ENCODE measurements at regions not wholly inside any gene's neighbourhood (a gene's known extent, or its start where the extent isn't known, plus 50 kb on each side); places are given as distances from the start of the nearest gene placed in this dataset.
"Not testable (repeated sequence)": the region's sequence is repeated elsewhere in the genome, so short reads cannot be mapped to it uniquely, and the experiment has no call there.

DNA sequence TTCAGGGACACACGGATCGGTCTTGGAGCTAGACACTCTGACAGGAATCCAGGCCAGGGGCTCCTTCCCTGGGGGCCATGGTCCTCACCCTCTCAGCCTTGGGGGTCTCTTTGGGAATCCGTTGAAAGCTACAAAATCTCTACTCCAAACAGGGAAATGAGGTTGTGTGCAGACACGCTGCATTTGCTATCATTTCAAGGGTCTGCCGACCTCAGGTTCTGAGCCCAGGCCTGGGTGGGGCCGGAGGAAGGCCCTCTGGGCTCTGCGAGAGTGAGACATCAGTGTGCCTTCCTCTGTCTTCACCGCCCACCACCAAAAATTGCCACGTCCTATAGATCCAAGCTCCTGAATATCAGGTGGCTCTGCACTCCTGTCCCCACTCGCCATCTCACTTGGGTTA, 74.4 kb upstream of the FGF3 start:
- Mint-ChIP-seq H3K9me3 (no peaks in the 10 kb centered on the region), H3K4me1 (peaks cover 4% of the 10 kb centered on the region), H3K27me3 (peaks cover 77% of the 10 kb centered on the region), H3K4me3 (no peak overlapping the region), H3K27ac (no peak overlapping the region)
- DNase-seq (no peak), ATAC-seq (no peak)

- H3K4me3 Mint-ChIP-seq, result no peak overlapping the region
Observed at GRCh38 chr11:69894181-69894611, 75.0 kb upstream of the FGF3 start.

GRCh38 chr11:69894648-69895047, 75.4 kb upstream of the FGF3 start:
- ATAC-seq (no peak), DNase-seq (no peak)
- Mint-ChIP-seq H3K9me3 (no peaks in the 10 kb centered on the region), H3K4me3 (no peak overlapping the region), H3K4me1 (no peaks in the 10 kb centered on the region), H3K27me3 (peaks cover 67% of the 10 kb centered on the region), H3K27ac (no peak overlapping the region)

More at GRCh38 chr11:69894181-69894611, 75.0 kb upstream of the FGF3 start:
- peak overlapping the region in 1 of 2 donors; percentile 29 for H3K27ac Mint-ChIP-seq
- no peaks in the 10 kb centered on the region for H3K9me3 Mint-ChIP-seq
- DNase-seq, result no peak
- peaks cover 72% of the 10 kb centered on the region for H3K27me3 Mint-ChIP-seq
- ATAC-seq, result no peak
- no peaks in the 10 kb centered on the region for H3K4me1 Mint-ChIP-seq

DNA sequence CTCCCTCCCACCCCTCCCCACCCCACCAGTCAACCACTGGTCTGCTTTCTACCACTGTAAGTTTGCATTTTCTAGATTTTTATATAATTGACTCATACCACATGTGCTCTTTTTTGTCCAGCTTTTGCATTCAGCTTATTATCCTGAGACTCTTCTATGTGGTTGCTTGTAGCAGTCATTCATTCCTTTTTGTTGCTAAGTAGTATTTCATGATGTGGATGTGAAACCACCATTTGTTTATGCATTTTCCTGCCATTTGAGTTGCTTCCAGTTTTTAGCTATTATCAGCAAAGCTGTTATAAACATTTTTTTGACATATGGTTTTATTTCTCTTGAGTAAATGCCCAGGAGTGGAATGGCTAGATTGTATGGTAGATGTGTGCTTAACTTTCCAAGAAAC, 77.0 kb upstream of the FGF3 start:
- Mint-ChIP-seq H3K4me3 (no peak overlapping the region), H3K9me3 (no peaks in the 10 kb centered on the region), H3K27me3 (peaks cover 51% of the 10 kb centered on the region), H3K27ac (no peak overlapping the region), H3K4me1 (no peaks in the 10 kb centered on the region)
- ATAC-seq, result no peak
- DNase-seq, result no peak

GRCh38 chr11:69898123-69898522, 78.9 kb upstream of the FGF3 start:
- ATAC-seq (no peak), DNase-seq (no peak)
- Mint-ChIP-seq H3K27ac (no peak overlapping the region), H3K9me3 (no peaks in the 10 kb centered on the region), H3K27me3 (peaks cover 39% of the 10 kb centered on the region), H3K4me3 (no peak overlapping the region), H3K4me1 (no peaks in the 10 kb centered on the region)

- H3K27me3 Mint-ChIP-seq, result peaks cover 32% of the 10 kb centered on the region
- ATAC-seq, result no peak
- no peak overlapping the region for H3K27ac Mint-ChIP-seq
- no peak overlapping the region for H3K4me3 Mint-ChIP-seq
- DNase-seq, result no peak
- no peaks in the 10 kb centered on the region for H3K4me1 Mint-ChIP-seq
- H3K9me3 Mint-ChIP-seq, result no peaks in the 10 kb centered on the region
Observed at GRCh38 chr11:69899957-69900821, 81.0 kb upstream of the FGF3 start.

DNA sequence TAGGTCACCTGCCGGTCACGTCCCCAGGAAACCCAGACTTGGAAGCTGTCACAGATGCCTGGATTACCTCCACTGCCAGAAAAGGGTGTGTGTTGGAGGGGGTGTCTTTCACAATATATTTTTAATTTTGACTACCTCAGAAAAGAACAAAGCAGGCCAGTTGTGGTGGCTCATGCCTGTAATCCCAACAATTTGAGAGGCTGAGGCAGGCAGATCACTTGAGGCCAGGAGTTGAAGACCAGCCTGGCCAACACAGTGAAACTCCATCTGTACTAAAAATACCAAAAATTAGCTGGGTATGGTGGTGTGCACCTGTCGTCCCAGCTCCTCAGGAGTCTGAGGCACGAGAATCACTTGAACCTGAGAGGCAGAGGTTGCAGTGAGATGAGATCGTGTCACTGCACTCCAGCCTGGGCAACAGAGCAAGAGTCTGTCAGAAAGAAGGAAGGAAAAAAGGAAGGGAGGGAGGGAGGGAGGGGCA, 81.6 kb upstream of the FGF3 start:
- not testable (repeated sequence) for H3K9me3 Mint-ChIP-seq, H3K4me1 Mint-ChIP-seq, H3K27ac Mint-ChIP-seq, ATAC-seq, DNase-seq, H3K4me3 Mint-ChIP-seq
- peaks cover 39% of the 10 kb centered on the region for H3K27me3 Mint-ChIP-seq

DNA sequence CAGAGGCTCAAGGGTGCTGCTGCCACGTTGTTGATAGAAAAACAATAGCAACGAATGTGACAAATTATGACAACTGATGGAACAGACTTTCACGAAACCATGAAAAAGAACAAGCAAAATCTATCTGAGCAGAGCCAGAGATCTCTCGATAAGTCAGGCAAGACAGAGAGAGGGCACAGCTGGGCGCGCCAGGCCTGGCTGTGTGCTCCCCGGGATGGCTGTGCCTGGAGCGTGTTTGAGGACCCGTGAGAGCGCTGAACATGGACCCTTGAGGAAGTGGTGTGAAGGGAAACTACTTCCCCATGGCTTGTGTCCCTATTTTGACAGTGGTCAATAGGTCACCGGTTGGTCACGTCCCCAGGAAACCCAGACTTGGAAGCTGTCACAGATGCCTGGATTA, 83.1 kb upstream of the FGF3 start:
- Mint-ChIP-seq H3K9me3 (no peaks in the 10 kb centered on the region), H3K4me1 (no peaks in the 10 kb centered on the region), H3K4me3 (no peak overlapping the region), H3K27ac (no peak overlapping the region), H3K27me3 (peaks cover 50% of the 10 kb centered on the region)
- DNase-seq, result no peak
- no peak for ATAC-seq

GRCh38 chr11:69903211-69903610, 84.0 kb upstream of the FGF3 start:
- Mint-ChIP-seq H3K4me3 (no peak overlapping the region), H3K27me3 (peaks cover 49% of the 10 kb centered on the region), H3K4me1 (no peaks in the 10 kb centered on the region), H3K27ac (no peak overlapping the region), H3K9me3 (no peaks in the 10 kb centered on the region)
- DNase-seq (no peak), ATAC-seq (no peak)

DNA sequence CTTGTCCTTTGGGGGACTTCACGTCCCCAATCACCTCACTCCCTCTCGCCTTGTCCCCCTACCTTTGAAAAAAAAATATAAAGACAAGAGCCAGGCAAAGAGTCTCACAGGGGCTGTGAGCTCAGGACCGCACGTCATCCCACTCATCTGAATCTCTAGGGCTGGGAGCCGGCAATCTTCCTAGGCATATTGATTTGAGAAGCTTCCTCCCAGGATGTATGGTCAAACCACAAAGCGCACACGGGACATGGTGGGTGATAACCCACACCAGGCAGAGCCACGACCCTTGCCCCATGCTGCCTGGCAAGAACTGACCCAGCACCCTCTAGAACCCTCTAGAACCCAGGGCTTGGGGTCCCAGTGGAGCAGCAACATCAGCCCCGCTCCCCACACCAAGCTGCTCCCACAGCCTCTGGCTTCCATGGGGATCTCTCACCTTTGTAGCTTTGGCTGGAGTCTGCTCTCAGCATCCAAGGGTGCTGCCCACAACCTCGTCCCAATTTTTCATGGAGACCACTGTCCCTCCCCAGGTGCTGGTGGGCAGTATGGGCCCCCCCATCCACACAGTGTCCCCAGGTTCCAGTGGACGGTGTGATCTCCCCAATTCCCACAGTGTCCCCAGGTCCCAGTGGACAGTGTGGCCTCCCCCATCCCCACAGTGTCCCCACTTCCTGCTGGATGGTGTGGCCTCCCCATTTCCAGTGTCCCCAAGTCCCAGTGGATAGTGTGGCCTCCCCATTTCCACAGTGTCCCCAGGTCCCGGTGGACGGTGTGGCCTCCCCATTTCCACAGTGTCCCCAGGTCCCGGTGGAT, 85.2 kb upstream of the FGF3 start:
- no peaks in the 10 kb centered on the region for H3K4me1 Mint-ChIP-seq
- DNase-seq (no peak), ATAC-seq (no peak)
- peak overlapping the region in 1 of 2 donors; percentile 16 for H3K27ac Mint-ChIP-seq
- no peaks in the 10 kb centered on the region for H3K9me3 Mint-ChIP-seq
- H3K4me3 Mint-ChIP-seq, result no peak overlapping the region
- peaks cover 49% of the 10 kb centered on the region for H3K27me3 Mint-ChIP-seq

DNA sequence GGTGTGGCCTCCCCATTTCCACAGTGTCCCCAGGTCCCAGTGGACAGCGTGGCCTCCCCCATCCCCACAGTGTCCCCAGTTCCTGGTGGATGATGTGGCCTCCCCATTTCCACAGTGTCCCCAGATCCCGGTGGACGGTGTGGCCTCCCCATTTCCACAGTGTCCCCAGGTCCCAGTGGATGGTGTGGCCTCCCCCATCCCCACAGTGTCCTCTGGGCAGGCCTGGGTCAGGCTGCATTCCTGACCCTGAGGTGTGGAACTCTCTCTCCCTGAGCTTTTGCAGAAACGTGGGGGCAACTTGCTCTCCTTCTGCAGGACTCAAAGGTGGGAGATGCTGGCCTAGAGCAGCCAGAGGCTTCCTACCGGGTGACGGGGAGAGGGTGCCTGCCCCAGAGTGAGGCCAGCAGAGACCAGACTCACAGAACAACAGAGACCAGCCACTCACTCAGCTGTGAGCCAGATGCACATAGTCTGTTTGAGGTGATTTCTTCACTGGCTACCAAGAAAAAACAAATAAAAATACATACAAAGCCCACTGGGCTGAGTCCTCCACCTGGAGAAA, 85.8 kb upstream of the FGF3 start:
- H3K9me3 Mint-ChIP-seq, result no peaks in the 10 kb centered on the region
- no peak for DNase-seq
- ATAC-seq, result no peak
- H3K27ac Mint-ChIP-seq, result peak overlapping the region in 1 of 2 donors; percentile 27
- no peak overlapping the region for H3K4me3 Mint-ChIP-seq
- H3K4me1 Mint-ChIP-seq, result no peaks in the 10 kb centered on the region
- peaks cover 52% of the 10 kb centered on the region for H3K27me3 Mint-ChIP-seq

DNA sequence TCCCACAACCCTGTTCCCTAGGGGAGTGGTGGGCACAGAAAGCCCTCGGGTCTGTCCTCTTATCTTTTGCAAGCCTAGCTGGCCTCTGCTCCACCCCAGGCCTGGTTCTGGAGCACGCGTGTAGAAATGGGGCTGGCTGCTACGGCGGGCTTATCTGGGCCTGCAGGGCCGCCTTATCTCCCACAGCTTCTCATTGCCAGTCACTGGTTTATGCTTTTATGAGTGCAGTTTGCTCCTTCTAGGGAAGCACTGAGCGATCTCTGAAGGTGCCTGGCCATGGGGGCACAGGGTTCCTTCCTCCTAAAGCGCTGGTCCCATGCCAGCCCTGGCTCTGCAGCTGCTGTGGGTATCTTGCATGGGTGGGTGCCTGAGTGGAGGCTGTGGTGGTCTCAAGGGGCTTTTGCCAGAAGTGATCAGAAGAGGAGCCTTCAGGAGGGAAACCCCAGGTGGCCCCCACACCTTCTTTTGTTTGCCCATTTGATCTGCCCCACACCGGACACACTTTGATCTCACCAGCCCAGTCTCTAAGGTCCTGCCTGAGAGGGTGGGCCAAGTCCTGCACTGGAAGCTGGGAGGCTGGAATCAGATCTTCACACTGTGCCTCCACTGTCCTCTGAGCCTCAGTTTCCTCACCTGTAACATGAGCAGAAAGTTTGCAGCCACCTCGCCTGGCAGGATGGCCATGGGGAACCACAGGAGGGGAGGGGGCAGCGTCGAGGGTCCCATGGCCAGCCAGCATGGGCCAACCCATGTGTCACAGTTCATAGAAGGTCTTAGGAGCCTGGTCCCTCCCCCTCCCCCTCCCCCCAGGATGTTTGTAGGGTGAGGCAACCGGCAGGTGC, 86.6 kb upstream of the FGF3 start:
- ATAC-seq, result no peak
- Mint-ChIP-seq H3K4me1 (no peaks in the 10 kb centered on the region), H3K27ac (peak overlapping the region in 1 of 2 donors; percentile 27), H3K4me3 (no peak overlapping the region), H3K27me3 (peaks cover 58% of the 10 kb centered on the region), H3K9me3 (no peaks in the 10 kb centered on the region)
- no peak for DNase-seq

- Mint-ChIP-seq H3K9me3 (no peaks in the 10 kb centered on the region), H3K4me1 (no peaks in the 10 kb centered on the region), H3K4me3 (no peak overlapping the region), H3K27me3 (peaks cover 64% of the 10 kb centered on the region), H3K27ac (no peak overlapping the region)
- ATAC-seq, result no peak
- no peak for DNase-seq
Observed at GRCh38 chr11:69906453-69906907, 87.3 kb upstream of the FGF3 start.

GRCh38 chr11:69907611-69908010, 88.4 kb upstream of the FGF3 start:
- Mint-ChIP-seq H3K27ac (no peak overlapping the region), H3K4me1 (no peaks in the 10 kb centered on the region), H3K27me3 (peaks cover 72% of the 10 kb centered on the region), H3K4me3 (no peak overlapping the region), H3K9me3 (no peaks in the 10 kb centered on the region)
- DNase-seq, result no peak
- ATAC-seq, result no peak
